Thyroid gland (tissue), 4 donors: ENCODE measurements at regions not wholly inside any gene's neighbourhood (a gene's known extent, or its start where the extent isn't known, plus 50 kb on each side); places are given as distances from the start of the nearest gene placed in this dataset.

Experiments used
- CTCF ChIP-seq, 6 experiments: fragments of 200-600 bp in 3 of 6; fragments of 450-650 bp in 3 of 6; sonication (generic) in 3 of 6; IDR thresholded peaks; one replicate each; pipeline ENCODE4 v1.5.1; 2016 to 2019; ENCODE audit warnings: antibody characterized with exemption in 6 of 6, mild to moderate bottlenecking in 2 of 6, inconsistent platforms in 1 of 6, moderate library complexity in 1 of 6
- POLR2A ChIP-seq, 2 donors: fragments of 450-650 bp; IDR thresholded peaks; one replicate each; pipeline ENCODE4 v1.6.1; 2017; ENCODE audit warnings: antibody characterized with exemption in 2 of 2, mild to moderate bottlenecking in 2 of 2, moderate library complexity in 1 of 2

GRCh38 chr2:236811062-236811656, 241.5 kb downstream of the ACKR3 start:
- TF ChIP-seq CTCF (IDR thresholded peaks at IDR 0.05) (no peak), POLR2A (IDR thresholded peaks at IDR 0.05) (no peak)
